ENCODE measurements at regions not wholly inside any gene's neighbourhood (a gene's known extent, or its start where the extent isn't known, plus 50 kb on each side); places are given as distances from the start of the nearest gene placed in this dataset.

GRCh38 chrX:128897621-128898020 is 625.7 kb downstream of the SMARCA1 start:
- TF ChIP-seq CTCF (IDR thresholded peaks at IDR 0.05) (no peak), POLR2A (IDR thresholded peaks at IDR 0.05) (no peak)

All from Peyer's patch (tissue), 4 donors.